ENCODE measurements at regions not wholly inside any gene's neighbourhood (a gene's known extent, or its start where the extent isn't known, plus 50 kb on each side); places are given as distances from the start of the nearest gene placed in this dataset.

- DNase-seq: no peak
Observed at GRCh38 chr9:90368928-90369327, 273.7 kb downstream of the DIRAS2 start.

GRCh38 chr9:90379771-90380170 is 262.9 kb downstream of the DIRAS2 start:
- no peak for DNase-seq

DNA sequence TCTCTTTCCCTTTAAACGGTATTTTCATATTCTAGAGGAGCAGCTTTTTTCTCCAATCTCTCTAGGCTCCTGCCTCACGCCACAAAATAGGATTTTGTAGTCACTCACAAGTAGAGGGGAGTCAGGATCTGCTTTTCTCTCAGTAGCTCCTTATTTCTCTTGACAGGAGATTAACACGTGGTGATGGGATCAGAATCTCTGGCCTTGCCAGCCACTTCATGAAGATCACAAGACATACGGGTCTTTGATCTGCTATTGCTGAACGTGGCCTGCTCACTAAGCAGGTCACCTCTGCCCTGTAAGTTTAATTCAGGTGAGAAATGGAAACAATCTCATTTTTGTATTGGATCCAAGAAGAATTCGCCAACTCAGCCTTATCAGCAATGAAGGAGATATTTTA is 257.5 kb downstream of the DIRAS2 start:
- DNase-seq: no peak

DNA sequence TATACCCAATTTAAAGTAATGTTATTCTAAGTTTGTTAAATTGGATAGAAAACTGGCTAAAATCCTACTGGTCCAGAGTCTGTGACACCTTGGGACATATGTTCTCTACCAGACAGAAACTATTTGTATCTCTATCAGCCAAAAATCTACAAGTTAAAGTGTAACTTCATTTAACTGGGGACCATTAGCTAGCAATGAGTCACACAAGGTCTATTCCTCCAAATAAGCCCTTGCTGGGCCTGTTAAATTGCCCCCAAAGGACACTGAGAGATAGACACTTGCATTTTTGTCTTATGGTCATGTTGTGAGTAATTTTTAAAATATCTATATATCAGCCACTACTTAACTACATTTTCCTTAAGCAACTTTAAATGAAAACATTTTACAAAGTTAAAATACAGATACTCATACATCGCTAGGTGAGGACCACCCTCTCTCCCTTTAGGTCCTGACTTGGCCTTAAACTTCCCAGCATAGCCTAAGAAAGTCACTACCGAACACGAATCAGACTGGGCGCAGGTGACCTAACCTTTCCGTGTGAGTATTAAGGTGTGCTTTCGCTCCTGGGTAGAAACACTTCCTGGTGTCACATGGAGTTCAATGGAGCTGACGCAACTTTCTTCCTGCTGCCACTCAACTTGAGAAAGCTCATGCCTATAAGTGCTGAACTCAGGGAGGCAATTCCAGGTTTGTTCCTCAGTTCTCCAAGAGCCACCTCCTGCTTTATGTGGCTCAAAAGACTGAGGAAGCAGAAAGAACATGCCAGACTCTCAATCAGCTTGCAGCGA is 249.1 kb downstream of the DIRAS2 start:
- DNase-seq: no peak

DNA sequence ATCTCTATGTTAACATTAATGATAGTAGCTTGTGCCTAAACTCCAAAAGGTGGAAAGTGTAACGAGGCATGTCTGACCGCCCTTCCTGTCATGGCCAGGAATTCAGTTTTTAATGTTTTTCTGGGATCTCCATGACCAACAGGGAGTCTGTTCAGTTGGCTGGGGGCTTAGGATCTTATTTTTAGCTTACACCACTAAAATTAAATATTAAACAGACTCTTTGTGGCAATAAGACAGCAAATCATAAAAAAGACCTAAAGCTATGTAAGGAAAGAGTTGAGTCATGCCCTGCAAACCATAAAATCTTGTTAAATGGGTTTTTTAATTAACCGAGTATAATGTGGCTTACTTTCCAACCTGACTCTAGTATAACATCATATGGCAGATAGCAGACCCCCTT is 247.8 kb downstream of the DIRAS2 start:
- no peak for DNase-seq

GRCh38 chr9:90400091-90400490 is 242.5 kb downstream of the DIRAS2 start:
- DNase-seq: no peak

DNA sequence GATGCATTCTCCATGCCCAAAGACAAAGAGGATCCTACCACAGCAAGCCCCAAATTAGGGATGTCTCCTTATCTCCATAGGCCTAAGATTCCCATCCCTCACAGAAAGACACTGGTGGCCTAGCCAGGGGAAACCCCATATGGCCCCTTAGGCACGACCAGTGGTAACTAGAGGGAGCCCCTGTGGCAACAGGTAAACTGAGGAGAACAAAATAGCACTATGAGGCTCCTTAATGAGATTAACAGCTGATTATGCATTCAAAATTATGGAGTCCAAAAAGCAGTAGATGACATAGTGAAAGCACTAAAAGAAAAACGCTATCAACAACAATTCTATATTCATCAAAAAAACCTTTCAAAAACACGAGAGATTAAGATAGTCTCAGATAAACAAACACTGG is 234.0 kb downstream of the DIRAS2 start:
- DNase-seq: no peak

DNA sequence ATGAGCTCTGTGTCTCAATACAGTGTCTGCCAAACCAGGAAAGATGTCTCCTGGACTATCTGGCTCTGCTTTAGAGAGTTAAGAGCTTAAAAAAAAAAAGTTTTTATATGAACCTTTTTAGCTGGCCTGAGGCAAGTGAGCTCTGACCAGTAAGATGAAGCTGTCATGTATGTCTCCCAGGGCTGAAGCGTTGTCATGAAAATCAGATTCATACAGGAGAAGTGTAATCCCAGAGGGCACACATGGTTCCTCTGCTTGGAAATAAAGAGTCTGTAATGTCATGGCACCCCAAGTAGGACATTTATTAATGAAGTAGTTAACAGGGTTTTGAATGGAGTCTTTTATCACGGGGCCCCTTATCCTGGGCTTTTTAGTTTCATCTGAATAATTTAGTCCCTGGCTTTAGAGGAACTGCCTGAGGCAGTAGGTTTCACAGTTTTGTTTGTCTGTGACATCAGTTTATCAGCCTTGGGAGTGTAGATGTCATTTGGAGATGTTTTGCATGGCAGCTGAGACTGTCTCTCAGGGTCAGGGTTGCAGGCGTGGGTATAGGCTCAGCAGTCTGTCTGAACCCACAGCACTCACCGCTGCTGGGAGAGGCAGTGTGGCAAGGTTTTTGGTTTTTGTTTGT is 223.3 kb downstream of the DIRAS2 start:
- DNase-seq: no peak

DNA sequence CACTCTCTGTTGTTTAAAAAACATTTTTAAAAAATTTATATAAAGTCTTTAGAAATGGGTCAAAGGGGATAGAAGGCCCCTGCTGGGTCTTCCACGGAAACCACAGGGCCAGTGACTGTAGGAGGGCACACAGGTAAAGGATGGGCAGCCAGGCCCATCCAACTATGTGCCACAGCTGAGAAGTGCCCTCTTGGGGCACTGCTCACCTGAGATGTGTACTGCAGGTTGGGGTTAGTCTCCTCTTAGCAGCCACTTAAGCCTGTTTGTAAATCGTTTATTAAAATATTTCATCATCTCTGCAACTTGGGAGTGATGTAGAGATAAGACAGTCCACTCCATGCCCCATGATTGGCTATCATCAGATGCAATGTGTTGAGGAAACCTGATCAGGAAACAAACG is 222.4 kb downstream of the DIRAS2 start:
- no peak for DNase-seq

DNA sequence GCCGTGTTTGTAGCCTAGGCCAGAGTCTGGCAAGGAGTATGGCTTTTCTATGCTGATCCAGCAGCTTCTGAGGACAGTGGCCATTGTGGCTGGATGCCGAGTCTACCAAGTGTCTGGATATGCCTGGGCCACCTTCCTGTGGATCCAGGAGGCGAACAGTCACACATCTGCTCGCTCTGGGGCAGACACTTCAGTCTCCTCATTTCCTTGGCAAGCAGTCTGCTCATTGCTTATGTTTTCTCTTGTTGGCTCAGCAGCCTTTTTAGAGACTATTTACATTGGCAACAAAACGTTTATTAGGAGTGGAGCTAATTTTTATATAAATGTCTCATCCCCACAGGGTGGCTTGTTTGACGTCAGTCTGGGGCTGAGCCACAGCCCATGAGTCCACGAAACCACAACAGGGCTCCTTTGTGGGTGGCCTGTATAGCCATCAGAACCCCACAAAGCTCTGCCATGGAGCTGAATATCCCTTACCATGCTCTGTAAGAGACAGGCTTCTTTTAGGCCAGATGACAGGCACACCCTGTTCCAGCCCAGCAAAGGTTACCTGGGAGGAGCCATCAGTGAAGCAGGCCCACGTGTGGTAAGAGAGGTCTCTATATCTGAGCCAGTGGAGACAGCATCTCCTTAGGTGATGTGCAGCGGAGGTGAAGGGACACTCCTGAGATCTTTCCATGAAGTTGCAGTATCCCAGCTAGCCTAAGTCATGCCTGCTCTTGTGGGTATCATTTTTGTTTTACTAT is 221.7 kb downstream of the DIRAS2 start:
- no peak for DNase-seq

DNA sequence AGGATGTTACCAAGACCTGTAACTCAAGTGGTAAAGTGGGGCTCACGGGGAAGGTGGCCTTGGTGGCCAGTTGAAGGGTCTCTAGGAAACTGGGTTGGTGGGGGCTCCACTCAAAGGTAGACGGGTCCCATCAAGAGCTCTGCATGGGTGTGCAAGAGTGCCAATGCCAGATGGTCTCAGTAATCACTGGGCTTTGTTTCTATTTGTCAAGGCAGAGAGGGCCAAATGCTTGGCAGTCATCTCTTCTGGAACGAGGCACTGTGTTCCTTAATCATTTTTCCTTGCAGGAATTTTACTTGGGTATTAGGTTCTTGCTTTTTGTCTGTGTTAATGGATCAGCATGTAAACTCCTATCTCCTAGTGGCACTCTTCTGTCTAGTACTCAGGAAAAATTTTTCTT is 220.8 kb downstream of the DIRAS2 start:
- no peak for DNase-seq

GRCh38 chr9:90423661-90424193 is 218.9 kb downstream of the DIRAS2 start:
- no peak for DNase-seq

DNA sequence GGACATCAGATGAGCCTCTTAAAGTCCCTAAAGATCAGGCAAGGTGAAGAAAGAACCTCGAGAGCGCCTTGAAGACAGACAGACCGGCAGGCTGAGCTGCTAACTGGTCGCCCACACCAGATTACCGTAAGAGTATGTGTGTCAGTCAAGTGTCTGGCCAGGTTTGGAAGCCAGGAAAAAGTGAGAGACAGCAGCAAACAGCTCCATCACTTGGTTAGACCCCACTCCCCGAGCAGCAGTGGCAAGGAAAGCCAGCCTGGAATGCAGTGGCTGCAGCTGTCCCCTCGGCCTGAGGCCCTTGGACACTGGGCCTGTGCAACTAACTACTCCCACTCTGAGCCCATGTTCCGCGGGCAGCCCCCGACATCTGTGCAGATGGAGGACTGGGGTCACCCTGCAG is 214.1 kb downstream of the DIRAS2 start:
- no peak for DNase-seq

DNA sequence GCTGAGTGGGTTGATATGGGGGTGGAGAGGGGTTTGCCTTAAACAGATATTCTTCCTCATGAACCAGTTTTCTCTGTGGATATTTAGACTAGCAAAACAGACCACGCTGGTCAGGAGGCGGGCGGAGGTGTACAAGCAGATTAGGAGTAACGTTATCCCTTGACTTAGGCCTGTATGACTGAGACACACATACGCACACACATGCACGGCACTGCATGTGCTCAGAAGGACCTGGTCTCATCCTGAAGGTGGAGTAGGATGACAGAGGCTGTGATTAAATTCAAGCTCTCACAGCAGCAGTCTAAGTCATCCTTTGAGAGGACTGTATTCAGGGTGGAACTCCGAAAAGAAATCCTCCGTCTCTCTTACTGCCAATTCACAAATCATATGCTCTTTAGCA is 209.7 kb downstream of the DIRAS2 start:
- DNase-seq: no peak

GRCh38 chr9:90433398-90433941 is 209.2 kb downstream of the DIRAS2 start:
- no peak for DNase-seq

GRCh38 chr9:90441814-90442213 is 200.8 kb downstream of the DIRAS2 start:
- no peak for DNase-seq

DNA sequence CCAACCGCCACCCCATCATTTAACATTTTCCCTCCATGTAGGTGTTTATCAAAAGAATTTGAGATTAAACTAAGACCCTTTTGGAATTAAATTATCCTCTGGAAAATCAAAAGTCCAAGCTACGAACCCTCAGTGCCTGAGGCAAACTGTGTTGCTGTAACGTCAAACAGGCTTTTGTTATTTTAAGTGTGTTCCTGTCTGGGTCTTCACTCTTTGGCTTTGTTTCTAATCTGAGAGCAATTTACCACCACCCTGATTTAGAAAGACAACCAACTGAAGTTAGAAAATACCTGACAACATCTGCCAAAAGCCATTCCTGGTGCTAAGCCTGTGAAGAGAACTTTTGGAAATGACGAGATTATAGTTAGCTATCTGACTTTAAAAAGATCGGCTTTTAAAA is 199.9 kb downstream of the DIRAS2 start:
- no peak for DNase-seq

GRCh38 chr9:90444609-90445204 is 197.9 kb downstream of the DIRAS2 start:
- DNase-seq: no peak

DNA sequence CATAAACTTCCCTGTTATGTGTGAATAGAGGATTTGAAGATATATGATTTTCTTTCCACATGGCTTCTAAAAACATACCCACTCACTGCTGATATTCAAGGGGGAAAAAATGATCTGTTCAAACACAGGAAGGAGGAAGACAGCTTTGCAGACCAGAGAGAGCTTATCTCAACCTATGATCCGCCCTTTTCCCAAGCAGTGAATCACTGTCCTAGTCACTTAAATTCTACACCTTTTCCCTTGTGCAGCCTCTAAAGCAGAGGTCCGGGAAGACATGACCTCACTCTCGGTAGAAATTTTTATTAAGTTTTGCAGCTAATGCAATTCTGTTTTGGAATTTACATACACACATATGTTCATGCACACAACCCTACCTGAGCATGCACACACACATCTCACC is 197.2 kb downstream of the DIRAS2 start:
- DNase-seq: no peak

DNA sequence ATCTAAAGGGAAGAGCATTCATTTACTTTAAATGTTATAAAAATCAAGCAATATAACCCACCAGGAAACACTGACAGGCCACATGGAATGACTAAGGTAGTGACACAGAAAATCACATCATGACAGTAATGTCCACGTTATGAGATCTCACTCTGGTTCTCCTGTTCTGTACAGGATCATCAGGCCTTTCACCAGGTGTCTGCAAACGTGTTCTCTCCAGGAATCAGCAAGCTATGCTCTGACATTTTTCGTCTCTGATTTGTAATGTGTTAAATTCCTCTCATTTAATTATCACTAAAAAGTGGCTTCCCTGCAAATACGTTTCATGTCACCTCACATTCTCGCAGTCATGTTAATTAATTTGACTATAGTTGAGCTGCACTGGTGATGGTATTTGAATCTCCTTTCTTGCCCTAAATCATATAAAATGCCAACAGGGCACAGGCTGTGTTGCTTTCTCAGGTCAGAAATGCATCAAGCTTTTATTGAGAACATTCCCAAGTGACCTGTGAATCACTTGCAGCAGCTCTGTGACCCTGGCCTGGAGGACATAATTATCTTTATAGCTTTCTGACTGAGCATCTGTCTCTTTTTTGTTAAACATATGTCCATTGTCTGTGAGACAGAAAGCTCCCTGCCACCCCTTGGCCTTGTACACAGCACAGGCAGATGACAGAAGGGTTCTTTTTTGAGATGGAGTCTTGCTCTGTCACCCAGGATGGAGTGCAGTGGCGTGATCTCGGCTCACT is 196.2 kb downstream of the DIRAS2 start:
- no peak for DNase-seq

- DNase-seq: no peak
Observed at GRCh38 chr9:90447773-90448172, 194.9 kb downstream of the DIRAS2 start.

DNA sequence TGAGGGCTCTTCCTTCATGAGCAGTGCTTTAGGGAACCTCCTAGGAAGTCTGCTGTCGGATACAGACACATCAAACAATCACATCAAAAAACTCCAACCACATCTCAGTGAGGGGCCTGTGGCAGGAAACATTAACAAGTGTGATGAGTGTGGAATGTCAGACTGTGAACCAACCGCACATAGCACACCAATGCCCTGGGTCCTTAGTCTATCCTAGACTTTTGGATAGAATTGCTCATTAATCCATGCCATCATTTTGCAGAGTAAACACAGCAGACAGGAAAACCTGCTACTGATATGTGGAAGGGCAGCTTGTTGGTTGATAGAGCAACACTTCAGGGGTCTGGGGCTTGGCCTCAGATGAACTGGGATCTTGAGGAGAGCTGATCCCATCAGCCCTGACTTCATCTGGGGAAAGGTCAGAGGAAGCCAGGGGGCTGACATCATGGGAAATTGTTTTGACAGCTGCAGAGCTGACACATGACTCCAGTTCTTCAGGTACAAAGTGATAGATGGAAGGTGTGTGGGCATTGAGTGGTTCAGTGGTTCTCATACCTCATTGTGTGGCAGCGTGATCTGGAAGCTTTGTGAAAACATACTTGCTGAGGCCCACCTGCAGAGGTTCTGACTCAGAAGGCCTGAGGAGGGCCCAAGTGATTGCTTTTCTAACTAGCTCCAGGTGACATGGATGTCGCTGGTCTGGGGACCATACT is 193.3 kb downstream of the DIRAS2 start:
- DNase-seq: no peak
